ENCODE measurements at regions not wholly inside any gene's neighbourhood (a gene's known extent, or its start where the extent isn't known, plus 50 kb on each side); places are given as distances from the start of the nearest gene placed in this dataset.

DNA sequence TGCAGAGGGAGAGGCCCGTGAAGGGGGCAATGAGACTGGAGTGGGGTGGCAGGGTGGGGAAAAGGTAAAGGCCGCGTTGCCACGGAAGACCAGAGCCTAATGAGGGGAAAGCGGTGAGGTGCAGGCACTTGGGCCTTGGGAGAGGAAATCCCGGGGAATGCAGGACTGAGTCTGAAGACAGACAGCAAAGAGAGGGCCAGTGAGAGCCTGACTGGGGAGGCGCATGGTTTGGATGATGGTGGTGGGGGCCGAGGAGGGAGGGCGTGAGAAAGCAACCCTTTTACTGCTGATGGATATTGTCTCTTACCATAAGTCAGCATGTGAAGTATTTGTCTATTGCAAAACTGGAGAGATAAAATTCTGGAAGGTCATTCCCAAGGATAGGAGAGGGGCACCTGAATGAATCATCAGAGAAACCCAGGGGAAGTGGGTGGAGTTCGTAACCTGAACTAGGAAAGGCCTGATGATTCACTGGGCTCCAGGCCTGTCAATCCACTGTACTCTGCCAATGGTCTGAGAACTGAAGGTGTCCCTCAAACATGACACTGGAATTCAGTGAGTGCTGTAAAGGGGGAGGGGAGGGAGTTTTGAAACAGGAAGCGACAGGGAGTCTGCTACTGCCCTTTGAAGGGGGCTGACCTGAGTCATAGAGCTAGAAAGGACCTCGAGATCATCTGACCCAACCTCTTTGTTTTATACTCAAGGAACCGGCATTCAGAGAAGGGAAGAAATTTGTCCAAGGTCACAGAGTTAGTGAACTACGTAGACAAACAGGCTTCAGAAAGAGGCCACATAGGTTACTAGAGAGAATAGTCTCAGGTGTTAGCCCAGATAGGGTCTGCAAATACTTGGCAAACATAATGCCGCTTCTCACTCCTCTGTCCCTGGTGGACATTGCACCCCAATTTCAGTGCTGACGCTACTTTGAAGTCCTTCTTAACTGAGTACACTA is 52.2 kb downstream of the NALF2 start:
- TF ChIP-seq, protein P1, sequence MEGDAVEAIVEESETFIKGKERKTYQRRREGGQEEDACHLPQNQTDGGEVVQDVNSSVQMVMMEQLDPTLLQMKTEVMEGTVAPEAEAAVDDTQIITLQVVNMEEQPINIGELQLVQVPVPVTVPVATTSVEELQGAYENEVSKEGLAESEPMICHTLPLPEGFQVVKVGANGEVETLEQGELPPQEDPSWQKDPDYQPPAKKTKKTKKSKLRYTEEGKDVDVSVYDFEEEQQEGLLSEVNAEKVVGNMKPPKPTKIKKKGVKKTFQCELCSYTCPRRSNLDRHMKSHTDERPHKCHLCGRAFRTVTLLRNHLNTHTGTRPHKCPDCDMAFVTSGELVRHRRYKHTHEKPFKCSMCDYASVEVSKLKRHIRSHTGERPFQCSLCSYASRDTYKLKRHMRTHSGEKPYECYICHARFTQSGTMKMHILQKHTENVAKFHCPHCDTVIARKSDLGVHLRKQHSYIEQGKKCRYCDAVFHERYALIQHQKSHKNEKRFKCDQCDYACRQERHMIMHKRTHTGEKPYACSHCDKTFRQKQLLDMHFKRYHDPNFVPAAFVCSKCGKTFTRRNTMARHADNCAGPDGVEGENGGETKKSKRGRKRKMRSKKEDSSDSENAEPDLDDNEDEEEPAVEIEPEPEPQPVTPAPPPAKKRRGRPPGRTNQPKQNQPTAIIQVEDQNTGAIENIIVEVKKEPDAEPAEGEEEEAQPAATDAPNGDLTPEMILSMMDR (IDR thresholded peaks at IDR 0.05) = no peak
- TF ChIP-seq EP300 (IDR thresholded peaks at IDR 0.05) = no peak
